ENCODE measurements at regions not wholly inside any gene's neighbourhood (a gene's known extent, or its start where the extent isn't known, plus 50 kb on each side); places are given as distances from the start of the nearest gene placed in this dataset.

GRCh38 chr6:6704103-6705060, 115.9 kb downstream of the LY86 start:
- no peak overlapping the region for H3K4me3 ChIP-seq (replicated peaks in 1 of 2; ENCODE audit: low read depth in 2 of 2, low read length in 2 of 2)
- TF ChIP-seq, protein P1, sequence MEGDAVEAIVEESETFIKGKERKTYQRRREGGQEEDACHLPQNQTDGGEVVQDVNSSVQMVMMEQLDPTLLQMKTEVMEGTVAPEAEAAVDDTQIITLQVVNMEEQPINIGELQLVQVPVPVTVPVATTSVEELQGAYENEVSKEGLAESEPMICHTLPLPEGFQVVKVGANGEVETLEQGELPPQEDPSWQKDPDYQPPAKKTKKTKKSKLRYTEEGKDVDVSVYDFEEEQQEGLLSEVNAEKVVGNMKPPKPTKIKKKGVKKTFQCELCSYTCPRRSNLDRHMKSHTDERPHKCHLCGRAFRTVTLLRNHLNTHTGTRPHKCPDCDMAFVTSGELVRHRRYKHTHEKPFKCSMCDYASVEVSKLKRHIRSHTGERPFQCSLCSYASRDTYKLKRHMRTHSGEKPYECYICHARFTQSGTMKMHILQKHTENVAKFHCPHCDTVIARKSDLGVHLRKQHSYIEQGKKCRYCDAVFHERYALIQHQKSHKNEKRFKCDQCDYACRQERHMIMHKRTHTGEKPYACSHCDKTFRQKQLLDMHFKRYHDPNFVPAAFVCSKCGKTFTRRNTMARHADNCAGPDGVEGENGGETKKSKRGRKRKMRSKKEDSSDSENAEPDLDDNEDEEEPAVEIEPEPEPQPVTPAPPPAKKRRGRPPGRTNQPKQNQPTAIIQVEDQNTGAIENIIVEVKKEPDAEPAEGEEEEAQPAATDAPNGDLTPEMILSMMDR (IDR thresholded peaks at IDR 0.05; ENCODE audit: low read depth, low read length): no peak
- DNase-seq (ENCODE audit: low read depth in 2 of 2): no peak

GRCh38 chr6:6705061-6705425, 116.5 kb downstream of the LY86 start:
- TF ChIP-seq, protein P1 (IDR thresholded peaks at IDR 0.05; ENCODE audit: low read depth, low read length): no peak
- no peak overlapping the region for H3K4me3 ChIP-seq (replicated peaks in 1 of 2; ENCODE audit: low read depth in 2 of 2, low read length in 2 of 2)
- DNase-seq (ENCODE audit: low read depth in 2 of 2): no peak

- TF ChIP-seq, protein P1 (IDR thresholded peaks at IDR 0.05; ENCODE audit: low read depth, low read length): no peak
- no peak overlapping the region for H3K4me3 ChIP-seq (replicated peaks in 1 of 2; ENCODE audit: low read depth in 2 of 2, low read length in 2 of 2)
- no peak for DNase-seq (ENCODE audit: low read depth in 2 of 2)
Observed at GRCh38 chr6:6705915-6706675, 117.6 kb downstream of the LY86 start.

DNA sequence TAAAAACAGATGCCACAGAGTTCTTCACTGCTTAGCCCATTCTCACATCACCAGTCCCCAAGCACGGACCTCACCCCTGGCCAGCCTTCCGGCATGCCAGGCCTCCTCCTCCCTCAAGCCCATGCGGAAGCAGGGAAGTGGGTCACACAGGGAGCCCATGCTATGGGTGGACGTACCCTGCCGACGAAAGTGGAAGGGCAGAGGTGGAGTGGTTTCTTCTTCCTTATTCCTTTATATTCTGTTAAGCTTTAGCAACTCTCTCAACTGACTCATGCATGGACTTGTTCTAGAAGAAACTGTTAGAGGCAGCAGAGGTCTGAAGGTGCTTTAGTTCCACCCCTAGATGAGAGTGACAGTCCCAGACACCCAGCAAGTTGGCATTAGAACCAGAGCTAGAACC, 118.6 kb downstream of the LY86 start:
- no peak for DNase-seq (ENCODE audit: low read depth in 2 of 2)
- TF ChIP-seq, protein P1 (IDR thresholded peaks at IDR 0.05; ENCODE audit: low read depth, low read length): no peak

GRCh38 chr6:6709106-6709505, 120.6 kb downstream of the LY86 start:
- TF ChIP-seq, protein P1 (IDR thresholded peaks at IDR 0.05; ENCODE audit: low read depth, low read length): no peak
- H3K4me3 ChIP-seq (replicated peaks in 1 of 2; ENCODE audit: low read depth in 2 of 2, low read length in 2 of 2): no peak overlapping the region
- DNase-seq (ENCODE audit: low read depth in 2 of 2): no peak

More for the DNA sequence above, 118.6 kb downstream of the LY86 start:
- H3K4me3 ChIP-seq (replicated peaks in 1 of 2; ENCODE audit: low read depth in 2 of 2, low read length in 2 of 2): no peak overlapping the region

DNA sequence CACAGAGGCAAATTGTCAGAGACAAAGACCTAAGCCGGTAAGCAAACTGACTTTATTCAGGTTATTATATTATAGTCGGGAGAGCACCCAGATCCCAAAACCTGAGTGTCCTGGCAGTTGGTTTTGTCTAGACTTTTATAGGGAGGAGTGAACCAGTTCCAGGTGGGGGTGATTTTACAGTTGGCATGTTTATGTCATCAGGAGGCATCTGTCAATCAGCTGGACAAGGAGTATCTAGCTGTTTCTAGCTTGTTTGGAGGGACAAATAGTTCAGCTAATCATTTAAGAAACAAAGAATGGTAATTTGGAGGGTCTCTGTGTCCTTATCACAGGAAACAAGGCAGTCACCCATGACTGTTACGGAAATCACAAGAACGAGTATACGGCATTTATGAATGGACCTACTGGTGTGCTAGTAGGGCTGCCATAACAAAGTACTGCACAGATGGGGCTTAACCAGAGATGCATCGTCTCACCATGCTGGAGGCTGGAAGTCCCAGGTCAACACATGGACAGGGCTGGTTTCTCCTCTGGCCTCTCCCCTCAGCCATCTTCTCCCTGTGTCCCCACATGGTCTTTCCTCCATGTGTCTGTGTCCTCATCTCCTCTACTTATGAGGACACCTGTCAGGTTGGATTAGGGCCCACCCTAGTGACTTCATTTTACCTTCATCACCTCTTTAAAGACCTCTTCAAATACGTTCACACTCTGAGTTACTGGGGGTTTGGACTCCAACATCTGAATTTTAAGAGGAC, 122.7 kb downstream of the LY86 start:
- TF ChIP-seq, protein P1 (IDR thresholded peaks at IDR 0.05; ENCODE audit: low read depth, low read length): no peak
- no peak for DNase-seq (ENCODE audit: low read depth in 2 of 2)
- H3K4me3 ChIP-seq (replicated peaks in 1 of 2; ENCODE audit: low read depth in 2 of 2, low read length in 2 of 2): no peak overlapping the region
